GM21529 (cell line): ENCODE measurements at regions not wholly inside any gene's neighbourhood (a gene's known extent, or its start where the extent isn't known, plus 50 kb on each side); places are given as distances from the start of the nearest gene placed in this dataset.
"Not testable (repeated sequence)": the region's sequence is repeated elsewhere in the genome, so short reads cannot be mapped to it uniquely, and the experiment has no call there.

ENCODE experiments used
- ATAC-seq: cut with Tn5 transposase; IDR thresholded peaks from one replicate; pipeline ENCODE4 v1.9.1; 2021; ENCODE audit not compliant: unreplicated experiment

DNA sequence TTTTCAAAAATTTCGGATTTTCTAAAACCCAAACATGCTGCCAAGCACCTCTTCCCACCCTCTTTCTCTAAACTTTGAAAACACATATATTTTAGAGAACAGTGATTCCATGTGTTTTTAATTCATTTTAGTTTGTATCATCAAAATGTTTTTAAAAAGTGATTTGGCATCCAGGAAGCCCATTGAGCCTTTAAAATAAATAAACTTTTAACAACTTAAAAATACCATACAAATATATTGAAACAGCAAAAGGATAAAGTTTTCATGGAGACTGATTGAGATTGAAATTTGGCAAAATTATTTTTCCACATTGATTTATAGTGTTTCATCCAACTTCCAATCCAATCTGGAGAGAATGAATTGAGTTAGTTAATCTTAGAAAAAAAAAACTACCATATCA, 374.7 kb downstream of the CD109 start:
- no peak for ATAC-seq

DNA sequence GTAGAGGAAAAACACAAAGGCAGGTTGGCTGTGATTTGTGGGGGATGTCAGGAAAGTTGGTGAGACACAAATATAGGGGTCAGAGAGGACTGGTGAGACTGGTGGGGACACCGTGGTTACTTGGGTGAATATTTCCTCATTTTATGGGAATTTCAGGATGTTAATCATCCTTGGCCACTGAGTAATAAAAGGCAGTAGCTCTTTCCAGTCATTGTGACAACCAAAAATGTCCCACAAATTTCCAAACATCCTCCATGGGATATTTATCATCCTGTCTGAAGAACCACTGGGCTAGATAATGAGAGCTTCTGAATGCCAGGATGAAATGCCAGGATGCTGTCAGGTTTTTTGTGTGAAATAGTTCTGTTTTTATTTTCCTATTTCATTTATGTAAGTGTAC, 374.1 kb downstream of the CD109 start:
- no peak for ATAC-seq

- no peak for ATAC-seq
Measured at GRCh38 chr6:74069089-74069581, 373.1 kb downstream of the CD109 start.

- ATAC-seq, result no peak
Measured at GRCh38 chr6:74066168-74066871, 370.3 kb downstream of the CD109 start.

- no peak for ATAC-seq
Measured at GRCh38 chr6:74065705-74066104, 369.7 kb downstream of the CD109 start.

- no peak for ATAC-seq
Measured at GRCh38 chr6:74063391-74063790, 367.4 kb downstream of the CD109 start.

DNA sequence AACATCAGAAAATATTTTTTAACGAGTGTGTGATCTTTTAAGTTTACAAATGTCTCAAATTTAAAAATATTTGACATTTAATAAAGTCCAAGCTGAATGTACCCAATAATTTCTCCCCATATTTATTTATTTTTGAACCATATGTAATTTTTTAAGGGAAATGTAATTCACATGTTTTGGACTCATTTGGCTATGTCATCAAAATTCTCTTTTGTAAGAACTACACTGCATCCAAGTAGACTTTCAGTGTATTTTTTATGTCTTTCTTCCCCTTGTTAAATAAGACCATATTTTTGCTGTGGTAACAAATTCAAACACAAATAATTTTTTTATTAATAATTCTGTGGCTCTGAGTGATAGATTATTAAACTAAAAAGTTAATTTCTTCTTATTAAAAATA, 365.2 kb downstream of the CD109 start:
- no peak for ATAC-seq

- no peak for ATAC-seq
Measured at GRCh38 chr6:74060354-74060753, 364.4 kb downstream of the CD109 start.

DNA sequence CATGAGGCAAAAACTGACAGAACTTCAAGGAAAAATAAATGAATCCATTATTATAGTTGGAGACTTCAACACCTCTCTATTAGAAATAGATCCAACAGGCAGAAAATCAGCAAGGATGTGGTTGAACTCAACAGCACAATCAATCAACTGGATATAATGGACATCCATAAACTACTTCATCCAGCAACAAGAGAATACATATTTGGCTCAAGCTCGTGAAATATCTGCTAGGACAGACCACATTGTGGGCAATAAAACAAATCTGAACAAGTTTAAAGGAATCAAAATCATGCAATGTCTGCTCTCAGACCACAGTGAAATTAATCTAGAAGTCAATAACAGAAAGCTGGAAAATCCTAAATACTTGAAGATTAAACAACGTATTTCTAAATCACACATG, 362.6 kb downstream of the CD109 start:
- no peak for ATAC-seq

- no peak for ATAC-seq
Measured at GRCh38 chr6:74057326-74057725, 361.3 kb downstream of the CD109 start.

DNA sequence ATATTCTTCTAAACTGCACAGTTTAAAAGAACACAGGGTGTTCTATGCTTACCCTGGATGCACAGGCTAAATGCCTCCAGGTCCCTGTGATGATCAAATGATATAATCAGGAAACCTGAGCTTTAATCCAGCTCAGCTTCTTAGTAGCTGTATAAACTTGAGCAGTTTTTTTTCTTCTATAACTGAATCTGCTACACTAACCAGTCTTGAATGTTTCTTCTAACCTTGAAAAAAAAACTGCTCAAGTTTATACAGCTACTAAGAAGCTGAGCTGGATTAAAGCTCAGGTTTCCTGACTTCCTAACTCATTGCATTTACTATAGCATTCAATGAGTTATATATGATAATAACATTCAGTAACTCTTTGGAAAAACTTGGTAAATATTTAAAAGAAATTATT, 358.2 kb downstream of the CD109 start:
- ATAC-seq, result no peak

DNA sequence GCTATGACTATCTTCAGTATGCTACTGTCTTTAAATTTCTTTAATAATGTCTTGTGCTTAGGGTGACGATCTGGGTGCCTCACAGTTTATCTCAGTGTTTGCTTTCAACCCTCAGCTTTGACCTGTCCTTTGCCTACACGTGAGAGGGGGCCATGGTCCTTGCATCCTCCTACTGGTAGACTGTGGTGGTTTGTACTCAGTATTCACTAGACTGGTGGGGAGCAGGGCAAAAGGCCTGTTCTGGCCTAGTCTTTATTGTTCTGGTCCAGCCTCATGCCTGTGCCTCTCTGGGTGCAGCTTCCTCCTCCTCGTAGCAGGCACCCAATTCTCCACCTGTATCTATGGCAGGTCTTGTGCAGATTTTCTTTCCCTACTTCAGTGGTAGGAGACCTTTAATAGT, 354.9 kb downstream of the CD109 start:
- ATAC-seq, result no peak

GRCh38 chr6:74048387-74048786, 352.4 kb downstream of the CD109 start:
- ATAC-seq, result no peak

- ATAC-seq, result no peak
Measured at GRCh38 chr6:74044417-74045096, 348.6 kb downstream of the CD109 start.

- ATAC-seq, result no peak
Measured at GRCh38 chr6:74041420-74041819, 345.4 kb downstream of the CD109 start.

DNA sequence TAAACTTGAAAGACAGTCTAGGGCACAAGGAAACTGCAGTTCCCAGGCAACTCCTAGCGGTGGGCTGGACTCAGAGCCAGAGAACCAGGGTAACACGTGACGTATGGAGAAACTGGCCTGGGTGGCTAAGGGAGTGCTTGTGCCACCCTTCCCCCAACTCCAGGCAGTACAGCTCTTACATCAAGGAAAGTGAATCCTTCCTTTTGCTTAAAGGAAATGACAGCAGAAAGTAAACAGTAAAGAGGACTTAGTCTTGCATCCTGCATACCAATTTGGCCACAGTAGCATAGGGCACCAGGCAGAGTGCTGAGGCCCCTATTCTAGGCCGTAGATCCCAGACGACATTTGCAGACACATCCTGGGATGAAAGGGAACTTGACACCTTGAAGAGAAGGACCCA, 322.8 kb downstream of the CD109 start:
- no peak for ATAC-seq

DNA sequence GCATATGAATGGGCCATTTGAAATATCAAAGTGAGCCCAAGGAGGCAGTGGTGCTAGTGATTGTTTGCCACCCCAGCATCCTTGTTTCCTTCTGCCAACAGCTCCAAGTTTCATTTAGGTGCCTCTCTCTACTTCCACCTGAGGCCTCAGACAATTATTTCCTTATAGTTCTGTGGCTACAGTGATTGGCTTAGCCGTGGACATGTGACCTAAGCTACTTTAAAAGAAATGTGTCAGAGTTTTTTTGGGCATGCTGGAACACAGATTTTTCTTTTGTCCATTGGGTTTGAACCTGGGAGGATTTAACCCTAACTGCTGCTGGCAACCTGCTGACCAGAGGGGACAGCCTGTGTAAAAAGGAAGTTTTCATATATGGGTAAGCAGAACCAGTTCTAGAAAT, 319.4 kb downstream of the CD109 start:
- no peak for ATAC-seq

- ATAC-seq, result no peak
Measured at GRCh38 chr6:74000666-74001490, 304.9 kb downstream of the CD109 start.

- ATAC-seq, result not testable (repeated sequence)
Measured at GRCh38 chr6:73990609-73991238, 294.7 kb downstream of the CD109 start.

DNA sequence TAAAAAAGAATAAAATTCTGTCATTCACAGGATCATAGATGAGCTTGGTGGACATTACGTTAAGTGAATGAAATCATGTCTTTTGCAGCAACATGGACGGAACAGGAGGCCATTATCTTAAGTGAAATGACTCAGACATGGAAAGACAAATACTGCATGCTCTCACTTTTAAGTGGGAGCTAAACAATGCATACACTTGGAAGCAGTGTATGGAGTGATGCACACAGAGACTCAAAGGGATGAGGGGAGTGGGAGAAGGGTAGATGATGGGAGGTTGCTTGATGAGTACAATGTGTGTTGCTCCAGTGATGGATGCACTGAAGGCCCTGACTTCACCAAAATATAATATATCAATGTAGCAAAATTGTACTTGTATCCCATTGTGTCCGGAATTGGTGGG, 293.4 kb downstream of the CD109 start:
- ATAC-seq, result no peak

GRCh38 chr6:73985891-73986290, 289.9 kb downstream of the CD109 start:
- no peak for ATAC-seq
